ENCODE measurements at regions not wholly inside any gene's neighbourhood (a gene's known extent, or its start where the extent isn't known, plus 50 kb on each side); places are given as distances from the start of the nearest gene placed in this dataset.
A peak's percentile ranks its signal among the peaks of the same experiment; 100 is the strongest.
"Not testable (repeated sequence)": the region's sequence is repeated elsewhere in the genome, so short reads cannot be mapped to it uniquely, and the experiment has no call there.

GRCh38 chr1:80217377-80217986, 1211.0 kb upstream of the ADGRL4 start:
- peak; percentile 66 to 86 for DNase-seq

- no peak for DNase-seq
These were observed 1208.5 kb upstream of the ADGRL4 start for GRCh38 chr1:80214888-80215540.

- DNase-seq = no peak
These were observed 1206.4 kb upstream of the ADGRL4 start for GRCh38 chr1:80212948-80213347.

- no peak for DNase-seq
These were observed 1205.3 kb upstream of the ADGRL4 start for GRCh38 chr1:80211691-80212380.

- no peak for DNase-seq
These were observed 1195.6 kb upstream of the ADGRL4 start for GRCh38 chr1:80202118-80202517.

GRCh38 chr1:80194221-80194620, 1187.7 kb upstream of the ADGRL4 start:
- no peak for DNase-seq

- no peak for DNase-seq
These were observed 1174.9 kb upstream of the ADGRL4 start for GRCh38 chr1:80181418-80181817.

GRCh38 chr1:80171631-80172030, 1165.1 kb upstream of the ADGRL4 start:
- DNase-seq = no peak

GRCh38 chr1:80170811-80171485, 1164.4 kb upstream of the ADGRL4 start:
- DNase-seq = peak; percentile 32 to 70

GRCh38 chr1:80164150-80164549, 1157.6 kb upstream of the ADGRL4 start:
- no peak for DNase-seq

GRCh38 chr1:80163686-80164085, 1157.2 kb upstream of the ADGRL4 start:
- peak in 1 of 2 experiments; percentile 67 for DNase-seq

GRCh38 chr1:80158771-80159170, 1152.2 kb upstream of the ADGRL4 start:
- DNase-seq = no peak

GRCh38 chr1:80158266-80158665, 1151.7 kb upstream of the ADGRL4 start:
- no peak for DNase-seq

- DNase-seq = no peak
These were observed 1148.8 kb upstream of the ADGRL4 start for GRCh38 chr1:80155371-80155770.

GRCh38 chr1:80154176-80154575, 1147.6 kb upstream of the ADGRL4 start:
- DNase-seq = no peak

GRCh38 chr1:80153762-80154161, 1147.2 kb upstream of the ADGRL4 start:
- no peak for DNase-seq

GRCh38 chr1:80143361-80143760, 1136.8 kb upstream of the ADGRL4 start:
- no peak for DNase-seq

- not testable (repeated sequence) for DNase-seq
These were observed 1131.5 kb upstream of the ADGRL4 start for GRCh38 chr1:80137946-80138602.

GRCh38 chr1:80113168-80114038, 1106.9 kb upstream of the ADGRL4 start:
- DNase-seq = no peak

GRCh38 chr1:80101159-80101558, 1094.6 kb upstream of the ADGRL4 start:
- no peak for DNase-seq

- no peak for DNase-seq
These were observed 1093.2 kb upstream of the ADGRL4 start for GRCh38 chr1:80099713-80100112.

- DNase-seq = no peak
These were observed 1078.5 kb upstream of the ADGRL4 start for GRCh38 chr1:80085067-80085466.
